ENCODE measurements at regions not wholly inside any gene's neighbourhood (a gene's known extent, or its start where the extent isn't known, plus 50 kb on each side); places are given as distances from the start of the nearest gene placed in this dataset.

DNA sequence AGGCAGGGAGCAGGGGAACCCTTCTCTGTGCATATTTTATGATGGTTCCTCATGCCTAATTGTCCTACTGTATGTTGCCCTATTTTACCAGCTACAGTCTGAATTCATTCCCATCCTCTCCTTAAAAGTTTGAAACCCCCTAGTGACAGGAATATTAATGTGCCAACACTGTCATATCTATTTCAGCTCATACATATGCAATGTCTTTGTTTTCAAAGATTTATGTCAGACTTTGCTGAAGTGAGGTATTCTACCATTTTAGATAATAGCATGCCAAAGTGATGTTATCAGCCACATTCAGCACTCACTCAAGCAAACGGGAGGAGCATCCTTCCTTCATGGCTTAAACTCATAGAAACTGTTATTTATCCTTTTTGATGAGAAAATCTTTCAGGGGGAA lies 696.5 kb downstream of the NR2F1-AS1 start:
- TF ChIP-seq POLR2A (IDR thresholded peaks at IDR 0.05): no peak
- TF ChIP-seq, protein P1, sequence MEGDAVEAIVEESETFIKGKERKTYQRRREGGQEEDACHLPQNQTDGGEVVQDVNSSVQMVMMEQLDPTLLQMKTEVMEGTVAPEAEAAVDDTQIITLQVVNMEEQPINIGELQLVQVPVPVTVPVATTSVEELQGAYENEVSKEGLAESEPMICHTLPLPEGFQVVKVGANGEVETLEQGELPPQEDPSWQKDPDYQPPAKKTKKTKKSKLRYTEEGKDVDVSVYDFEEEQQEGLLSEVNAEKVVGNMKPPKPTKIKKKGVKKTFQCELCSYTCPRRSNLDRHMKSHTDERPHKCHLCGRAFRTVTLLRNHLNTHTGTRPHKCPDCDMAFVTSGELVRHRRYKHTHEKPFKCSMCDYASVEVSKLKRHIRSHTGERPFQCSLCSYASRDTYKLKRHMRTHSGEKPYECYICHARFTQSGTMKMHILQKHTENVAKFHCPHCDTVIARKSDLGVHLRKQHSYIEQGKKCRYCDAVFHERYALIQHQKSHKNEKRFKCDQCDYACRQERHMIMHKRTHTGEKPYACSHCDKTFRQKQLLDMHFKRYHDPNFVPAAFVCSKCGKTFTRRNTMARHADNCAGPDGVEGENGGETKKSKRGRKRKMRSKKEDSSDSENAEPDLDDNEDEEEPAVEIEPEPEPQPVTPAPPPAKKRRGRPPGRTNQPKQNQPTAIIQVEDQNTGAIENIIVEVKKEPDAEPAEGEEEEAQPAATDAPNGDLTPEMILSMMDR (IDR thresholded peaks at IDR 0.05): no peak

Data from heart left ventricle (tissue), 13 donors.